HG03196 (cell line): ENCODE measurements at regions not wholly inside any gene's neighbourhood (a gene's known extent, or its start where the extent isn't known, plus 50 kb on each side); places are given as distances from the start of the nearest gene placed in this dataset.
"Not testable (repeated sequence)": the region's sequence is repeated elsewhere in the genome, so short reads cannot be mapped to it uniquely, and the experiment has no call there.

Experiments
- ATAC-seq: cut with Tn5 transposase; IDR thresholded peaks from one replicate; pipeline ENCODE4 v1.9.1; 2021; ENCODE audit not compliant: unreplicated experiment

GRCh38 chr12:70008944-70009343 lies 183.9 kb downstream of the MYRFL start:
- ATAC-seq = no peak

GRCh38 chr12:70011353-70011752 lies 186.3 kb downstream of the MYRFL start:
- ATAC-seq = no peak

- not testable (repeated sequence) for ATAC-seq
Observed at GRCh38 chr12:70013016-70013415, 188.0 kb downstream of the MYRFL start.

GRCh38 chr12:70028515-70028914 lies 203.5 kb downstream of the MYRFL start:
- no peak for ATAC-seq

DNA sequence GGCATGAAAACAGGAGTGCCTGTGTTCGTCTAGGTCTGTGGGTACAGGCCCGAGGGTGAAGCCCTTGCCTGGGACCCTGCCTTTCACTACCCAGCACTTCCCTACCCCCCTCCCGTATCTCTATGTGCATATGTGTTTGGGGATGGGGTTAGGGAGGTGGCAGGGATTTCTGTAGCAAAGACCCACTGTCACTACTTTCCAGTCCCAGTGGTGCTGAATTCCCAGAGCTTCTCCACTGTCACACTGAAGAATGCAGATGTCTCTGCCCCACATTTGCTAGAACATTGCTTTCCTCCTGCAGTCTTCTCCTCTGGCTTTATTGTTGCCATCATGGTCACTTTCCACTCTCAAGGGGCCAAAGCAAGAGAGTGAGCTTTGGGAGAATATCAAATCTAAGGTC lies 203.9 kb downstream of the MYRFL start:
- ATAC-seq = no peak

DNA sequence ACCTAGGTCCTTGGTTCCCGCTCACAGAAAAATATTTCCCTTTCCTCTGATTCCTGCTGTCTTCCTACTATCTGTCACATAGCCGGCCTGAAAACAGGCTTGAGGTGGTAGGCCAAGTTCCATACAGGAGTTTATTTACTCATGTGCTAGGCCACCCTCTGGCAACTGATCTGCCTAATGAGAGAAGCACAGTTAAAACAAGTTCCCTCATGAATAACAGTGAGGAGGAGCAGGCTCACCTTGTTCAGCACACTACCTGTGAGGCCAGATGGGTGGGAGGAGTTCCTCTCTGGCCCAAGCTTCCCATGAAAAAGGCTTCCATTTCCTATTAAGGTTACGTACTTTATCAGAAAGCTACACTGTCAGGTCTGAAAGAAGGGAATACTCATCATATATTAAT lies 206.0 kb downstream of the MYRFL start:
- no peak for ATAC-seq

DNA sequence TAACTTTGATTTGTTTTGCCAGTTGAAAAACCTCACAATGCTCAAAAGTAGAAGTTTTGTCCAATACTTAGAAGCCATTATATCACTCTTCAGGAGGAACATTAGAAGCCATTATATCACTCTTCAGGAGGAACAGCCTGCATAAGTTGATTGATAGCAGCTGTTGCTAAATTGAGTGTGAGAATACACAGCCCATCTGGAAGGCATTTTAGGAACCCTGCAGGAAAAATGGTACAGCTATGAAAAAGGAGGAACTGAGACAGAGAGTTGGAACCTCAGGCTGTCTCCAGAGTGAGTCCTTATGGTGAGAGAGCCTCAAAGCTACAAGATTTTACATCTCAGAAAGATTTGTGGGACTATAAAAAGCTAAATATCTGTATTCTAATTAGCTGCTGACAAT lies 207.0 kb downstream of the MYRFL start:
- no peak for ATAC-seq

DNA sequence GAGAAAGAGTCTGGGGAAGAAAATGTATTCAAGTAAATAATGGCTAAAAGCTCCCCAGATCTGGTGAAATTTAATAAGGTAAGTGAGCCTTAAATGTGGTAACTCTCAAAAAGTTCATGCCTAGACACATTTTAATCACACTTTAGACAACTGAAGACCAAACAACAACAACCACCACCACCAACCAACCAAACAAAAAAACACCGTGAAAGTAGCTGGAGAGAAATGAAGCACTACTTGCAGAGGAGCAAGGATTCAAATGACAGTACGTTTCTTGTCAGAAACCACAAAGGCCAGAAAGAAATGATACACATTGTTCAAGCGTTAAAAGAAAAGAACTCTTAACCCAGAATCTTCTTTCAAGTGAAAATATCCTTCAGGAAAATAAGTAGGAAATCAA lies 208.3 kb downstream of the MYRFL start:
- ATAC-seq = no peak

DNA sequence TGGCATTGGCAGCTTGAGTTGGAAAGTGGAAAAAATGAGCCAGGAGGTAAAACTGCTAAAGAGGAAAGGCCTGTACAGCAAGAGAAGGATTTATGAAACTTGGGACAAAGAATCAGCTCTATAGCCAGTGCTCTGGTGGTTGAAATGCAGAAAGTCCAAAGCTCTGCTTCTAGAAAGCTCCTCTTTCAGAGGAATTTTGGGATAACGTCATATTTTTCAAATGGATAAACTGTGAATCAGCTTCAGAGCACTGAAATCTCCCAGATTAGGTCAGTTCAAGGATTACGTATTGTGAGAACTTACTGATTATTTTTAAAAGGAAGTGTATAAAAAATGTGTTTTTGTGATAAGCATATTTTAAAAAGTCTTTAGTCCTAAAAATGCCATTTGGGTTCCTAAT lies 203.1 kb upstream of the CNOT2 start:
- ATAC-seq = no peak

DNA sequence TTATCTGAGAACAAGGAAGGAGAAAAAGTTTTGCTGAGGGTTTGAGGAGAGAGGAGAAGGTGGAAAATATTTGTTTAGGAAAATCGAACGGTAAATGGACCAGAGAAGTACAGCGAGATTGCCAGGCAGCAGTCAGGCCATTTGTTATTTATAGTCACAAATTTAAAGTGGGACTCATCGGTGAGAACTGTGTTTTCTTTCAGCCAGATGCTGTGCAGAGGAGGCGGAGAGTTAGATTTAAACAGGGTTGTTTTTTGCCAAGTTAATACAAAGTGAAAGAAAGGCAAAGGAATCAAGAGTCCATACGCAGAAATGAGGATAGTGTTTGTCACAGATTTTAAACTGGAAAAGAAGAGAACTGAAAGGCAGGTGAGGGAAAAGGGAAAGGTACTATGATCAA lies 200.6 kb upstream of the CNOT2 start:
- no peak for ATAC-seq

GRCh38 chr12:70043490-70044138 lies 199.6 kb upstream of the CNOT2 start:
- no peak for ATAC-seq

- ATAC-seq = no peak
Observed at GRCh38 chr12:70044167-70044566, 199.1 kb upstream of the CNOT2 start.

GRCh38 chr12:70045036-70045435 lies 198.2 kb upstream of the CNOT2 start:
- no peak for ATAC-seq

GRCh38 chr12:70045514-70045913 lies 197.7 kb upstream of the CNOT2 start:
- ATAC-seq = no peak

DNA sequence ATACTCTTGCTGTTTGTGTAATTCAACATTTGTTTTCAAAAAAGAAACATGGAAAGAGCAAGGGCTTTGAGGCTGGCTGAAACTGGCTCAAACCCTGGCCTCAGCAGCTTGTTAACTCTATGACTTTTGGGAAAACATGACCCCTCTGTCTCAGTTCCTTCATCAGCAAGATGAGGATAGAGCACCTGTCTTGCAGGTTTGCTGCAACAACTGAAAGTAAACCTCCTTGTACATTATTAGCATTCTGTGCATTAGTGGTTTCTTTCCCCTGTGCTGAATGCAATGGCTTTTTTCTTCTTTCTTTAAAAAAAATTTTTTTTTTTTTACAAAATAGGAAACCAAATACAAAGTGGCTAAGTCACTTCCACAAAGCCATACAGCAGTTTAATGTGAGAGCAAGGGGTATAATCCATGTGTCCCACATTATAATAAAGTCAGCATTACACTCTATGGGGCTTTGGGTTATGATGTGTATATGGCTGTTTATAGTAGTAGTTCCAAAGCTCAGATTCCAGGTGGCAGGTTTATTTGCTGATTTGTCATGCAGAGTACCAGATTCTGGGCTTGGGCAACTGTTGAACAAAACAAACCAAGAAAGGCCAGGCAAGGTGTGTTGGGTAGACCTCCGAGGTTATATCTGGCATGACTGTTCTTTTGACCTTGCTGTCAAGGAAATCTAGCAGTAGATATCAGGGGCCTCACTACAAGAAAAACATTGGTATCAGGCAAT lies 194.5 kb upstream of the CNOT2 start:
- no peak for ATAC-seq

DNA sequence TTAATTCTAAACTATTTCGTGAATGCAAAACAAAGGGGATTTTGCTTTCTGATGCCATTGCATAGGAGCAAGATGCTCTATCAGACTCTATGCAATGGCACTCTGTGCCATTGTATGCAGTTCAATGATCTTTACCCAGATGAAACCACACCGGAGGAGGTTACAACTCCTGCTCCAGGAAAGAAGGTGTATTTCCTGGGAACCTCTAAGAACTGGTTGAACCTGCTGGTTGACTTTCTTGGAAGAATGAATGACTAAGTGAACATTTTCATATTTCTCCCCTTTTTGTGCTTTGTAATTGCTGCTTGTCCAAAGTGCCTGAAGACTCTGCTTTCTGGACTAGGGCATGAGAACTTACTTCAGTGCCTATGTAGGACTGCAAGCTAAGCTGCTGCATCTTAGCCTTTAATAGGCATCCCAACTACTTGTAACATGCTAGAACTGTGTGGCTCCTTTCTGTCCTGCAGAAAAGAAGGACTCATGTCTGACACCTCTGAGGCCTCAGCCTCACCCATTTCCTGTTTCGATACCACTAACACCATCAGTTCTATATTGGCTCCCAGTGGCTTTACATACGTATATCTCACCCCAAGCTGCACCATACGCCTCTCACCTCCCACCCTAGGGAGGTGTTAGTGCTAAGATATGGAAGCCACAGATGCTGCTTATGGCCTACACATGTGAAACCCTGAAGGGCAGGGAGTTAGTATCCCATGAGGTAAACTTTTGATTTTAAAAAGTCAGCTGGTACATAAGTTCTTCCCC lies 193.5 kb upstream of the CNOT2 start:
- ATAC-seq = peak; percentile 88

GRCh38 chr12:70052476-70052875 lies 190.8 kb upstream of the CNOT2 start:
- no peak for ATAC-seq

DNA sequence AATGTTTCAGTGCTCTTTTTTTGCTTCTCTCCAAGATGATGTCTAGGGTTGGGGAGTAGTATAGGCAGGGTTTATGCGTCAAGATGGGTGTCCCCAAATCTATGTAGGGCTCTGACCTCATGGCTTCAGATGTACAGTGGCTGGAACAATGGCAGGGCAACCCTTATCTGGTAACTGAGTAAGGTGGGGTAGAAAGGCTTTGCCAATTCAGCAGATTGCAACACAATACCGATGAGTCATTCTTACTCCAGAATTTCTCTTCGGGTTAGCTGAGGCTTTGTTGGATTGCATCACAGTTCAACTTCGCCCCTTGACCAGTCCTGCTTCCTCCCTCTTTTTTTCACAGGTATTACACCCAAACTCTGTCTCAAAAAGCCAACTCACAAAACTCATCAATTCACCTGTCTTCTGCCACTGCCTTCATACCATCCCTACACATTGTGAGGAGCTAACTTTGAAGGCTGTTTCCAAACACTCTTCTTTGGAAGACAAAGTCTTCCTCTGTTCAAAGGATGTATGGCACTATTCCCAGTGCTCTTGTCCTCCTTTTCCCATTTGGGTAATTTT lies 190.2 kb upstream of the CNOT2 start:
- no peak for ATAC-seq

GRCh38 chr12:70059373-70059772 lies 183.9 kb upstream of the CNOT2 start:
- no peak for ATAC-seq

DNA sequence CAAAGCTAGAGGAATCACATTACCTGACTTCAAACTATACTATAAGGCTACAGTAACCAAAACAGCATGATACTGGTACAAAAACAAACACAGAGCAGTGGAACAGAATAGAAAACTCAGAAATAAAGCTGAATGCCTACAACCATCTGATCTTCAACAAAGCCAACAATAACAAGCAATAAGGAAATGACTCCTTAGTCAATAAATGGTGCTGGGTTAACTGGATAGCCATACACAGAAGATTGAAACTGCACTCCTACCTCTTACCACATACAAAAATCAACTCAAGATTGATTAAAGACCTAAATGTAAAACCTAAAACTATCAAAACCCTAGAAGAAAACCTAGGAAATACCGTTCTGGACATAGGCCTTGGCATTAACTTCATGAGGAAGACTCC lies 182.6 kb upstream of the CNOT2 start:
- ATAC-seq = no peak

DNA sequence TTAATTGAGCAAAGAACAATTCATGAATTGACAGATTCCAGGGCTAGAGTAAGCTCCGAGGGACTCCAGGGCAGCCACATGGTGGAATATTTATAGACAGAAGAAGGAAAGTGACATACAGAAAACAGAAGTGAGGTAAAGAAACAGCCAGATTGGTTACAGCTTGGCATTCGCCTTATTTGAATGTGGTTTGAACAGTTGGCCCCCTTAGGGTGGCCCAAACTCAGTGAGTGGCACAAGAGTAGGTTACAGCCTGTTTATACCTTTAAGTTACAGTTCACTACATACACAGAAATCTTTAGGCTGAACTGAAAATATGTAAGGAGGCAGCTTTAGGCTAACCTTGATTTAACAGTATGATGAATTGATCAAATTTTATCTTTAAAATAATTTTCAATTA lies 174.5 kb upstream of the CNOT2 start:
- no peak for ATAC-seq
